ENCODE measurements at regions not wholly inside any gene's neighbourhood (a gene's known extent, or its start where the extent isn't known, plus 50 kb on each side); places are given as distances from the start of the nearest gene placed in this dataset.

DNA sequence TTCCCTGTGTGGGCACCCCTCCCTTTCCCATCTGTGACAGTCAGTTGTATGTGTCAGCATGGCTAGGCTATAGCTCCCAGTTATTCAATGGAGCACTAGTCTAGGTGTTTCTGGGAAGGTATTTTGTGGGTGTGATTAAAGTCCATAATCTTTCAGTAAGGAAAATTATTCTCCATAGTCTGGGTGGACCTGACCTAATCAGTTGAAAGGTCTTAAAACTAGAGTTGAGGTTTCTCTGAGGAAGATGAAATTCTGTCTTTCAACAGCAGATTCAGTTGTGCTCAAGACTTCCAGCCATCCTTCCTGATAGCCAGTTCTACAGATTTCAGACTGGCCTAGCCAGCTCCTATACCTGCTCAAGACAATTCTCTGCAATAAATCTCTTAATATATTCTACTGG, 284.6 kb upstream of the PROK2 start:
- POLR2A ChIA-PET (ENCODE audit: unreplicated experiment) = no interaction called here
- BruUV-seq (replicated peaks) = no TSS peak
- Histone ChIP-seq H3K27ac (no peak overlapping the region), H2AFZ (no peak overlapping the region), H3K4me2 (no peak overlapping the region), H3K9me2 (ENCODE audit: insufficient read depth) (no peaks in the 10 kb centered on the region), H3K27me3 (ENCODE audit: insufficient read depth, low read depth) (no peaks in the 10 kb centered on the region; the same call in 1 of the 2 replicates), H4K20me1 (ENCODE audit: insufficient read depth) (no peaks in the 10 kb centered on the region), H3K79me2 (ENCODE audit: low read depth) (no peaks in the 10 kb centered on the region), H3K36me3 (ENCODE audit: low read depth) (no peaks in the 10 kb centered on the region), H3K4me1 (replicated peaks; ENCODE audit: insufficient read depth) (no peaks in the 10 kb centered on the region), H3K4me3 (no peak overlapping the region), H3F3A (ENCODE audit: insufficient read depth, low read depth) (no peaks in the 10 kb centered on the region), H3K9me3 (ENCODE audit: insufficient read depth, low read depth) (no peaks in the 10 kb centered on the region)
- no peak for DNase-seq
- TF ChIP-seq EZH2 (IDR thresholded peaks at IDR 0.05; ENCODE audit: low read depth) = no peak
- TF ChIP-seq, protein P1, sequence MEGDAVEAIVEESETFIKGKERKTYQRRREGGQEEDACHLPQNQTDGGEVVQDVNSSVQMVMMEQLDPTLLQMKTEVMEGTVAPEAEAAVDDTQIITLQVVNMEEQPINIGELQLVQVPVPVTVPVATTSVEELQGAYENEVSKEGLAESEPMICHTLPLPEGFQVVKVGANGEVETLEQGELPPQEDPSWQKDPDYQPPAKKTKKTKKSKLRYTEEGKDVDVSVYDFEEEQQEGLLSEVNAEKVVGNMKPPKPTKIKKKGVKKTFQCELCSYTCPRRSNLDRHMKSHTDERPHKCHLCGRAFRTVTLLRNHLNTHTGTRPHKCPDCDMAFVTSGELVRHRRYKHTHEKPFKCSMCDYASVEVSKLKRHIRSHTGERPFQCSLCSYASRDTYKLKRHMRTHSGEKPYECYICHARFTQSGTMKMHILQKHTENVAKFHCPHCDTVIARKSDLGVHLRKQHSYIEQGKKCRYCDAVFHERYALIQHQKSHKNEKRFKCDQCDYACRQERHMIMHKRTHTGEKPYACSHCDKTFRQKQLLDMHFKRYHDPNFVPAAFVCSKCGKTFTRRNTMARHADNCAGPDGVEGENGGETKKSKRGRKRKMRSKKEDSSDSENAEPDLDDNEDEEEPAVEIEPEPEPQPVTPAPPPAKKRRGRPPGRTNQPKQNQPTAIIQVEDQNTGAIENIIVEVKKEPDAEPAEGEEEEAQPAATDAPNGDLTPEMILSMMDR (conservative IDR thresholded peaks at IDR 0.05) = no peak
- CTCF ChIA-PET = no interaction called here
- intact Hi-C loops (cut with micrococcal nuclease; ENCODE audit: unreplicated experiment) = no loop called here

DNA sequence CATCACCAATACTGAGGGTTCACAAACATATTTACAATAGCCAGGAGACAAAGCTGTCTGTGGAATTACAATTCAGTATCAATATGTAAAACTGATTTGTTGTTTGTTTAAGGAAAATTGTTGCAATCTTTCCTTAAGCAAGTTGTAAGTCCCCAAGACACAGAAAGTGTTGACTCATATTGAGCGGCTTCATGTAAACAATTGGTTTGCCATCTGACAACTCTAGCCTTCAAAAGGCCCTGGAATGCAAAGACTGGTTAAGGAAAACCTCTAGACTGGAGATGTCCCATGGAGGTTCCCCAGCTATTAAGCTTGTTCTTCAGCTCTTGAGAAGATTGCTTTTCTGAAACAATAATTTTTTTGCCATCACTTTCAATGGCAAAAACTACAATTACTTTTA, 283.7 kb upstream of the PROK2 start:
- BruUV-seq (replicated peaks) = no TSS peak
- H3K36me3 ChIP-seq (ENCODE audit: low read depth) = no peaks in the 10 kb centered on the region

DNA sequence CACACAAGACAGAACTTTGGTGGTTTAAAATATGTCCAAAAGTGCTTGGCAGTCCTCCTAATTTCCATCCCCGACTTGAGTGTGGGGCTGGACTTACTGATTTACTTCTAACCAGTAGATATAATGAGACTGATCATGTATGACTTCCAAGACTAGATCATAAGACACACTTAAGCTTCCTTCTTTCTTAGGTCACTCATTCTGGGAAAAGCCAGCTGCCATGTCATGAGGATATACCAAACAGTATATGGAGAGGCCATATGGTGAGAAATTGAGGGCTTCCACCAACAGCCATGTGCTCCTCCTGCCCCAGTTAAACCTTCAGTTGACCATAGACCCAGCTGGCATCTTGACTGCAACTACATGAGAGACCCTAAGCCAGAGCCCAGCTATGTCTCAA, 282.8 kb upstream of the PROK2 start:
- no peak for DNase-seq
- H3K4me3 ChIP-seq = no peak overlapping the region
- ChIA-PET CTCF (no interaction called here), POLR2A (ENCODE audit: unreplicated experiment) (no interaction called here)
- H3F3A ChIP-seq (ENCODE audit: insufficient read depth, low read depth) = no peaks in the 10 kb centered on the region
- no peak overlapping the region for H3K4me2 ChIP-seq
- no peaks in the 10 kb centered on the region for H3K9me2 ChIP-seq (ENCODE audit: insufficient read depth)
- H4K20me1 ChIP-seq (ENCODE audit: insufficient read depth) = no peaks in the 10 kb centered on the region
- H3K27ac ChIP-seq = no peak overlapping the region
- no peaks in the 10 kb centered on the region for H3K36me3 ChIP-seq (ENCODE audit: low read depth)
- intact Hi-C loops (cut with micrococcal nuclease; ENCODE audit: unreplicated experiment) = no loop called here
- H3K9me3 ChIP-seq (ENCODE audit: insufficient read depth, low read depth) = no peaks in the 10 kb centered on the region
- H3K79me2 ChIP-seq (ENCODE audit: low read depth) = no peaks in the 10 kb centered on the region
- no peaks in the 10 kb centered on the region; the same call in 1 of the 2 replicates for H3K27me3 ChIP-seq (ENCODE audit: insufficient read depth, low read depth)
- no TSS peak for BruUV-seq (replicated peaks)
- no peaks in the 10 kb centered on the region for H3K4me1 ChIP-seq (replicated peaks; ENCODE audit: insufficient read depth)
- TF ChIP-seq, protein P1 (conservative IDR thresholded peaks at IDR 0.05) = no peak
- TF ChIP-seq EZH2 (IDR thresholded peaks at IDR 0.05; ENCODE audit: low read depth) = no peak
- no peak overlapping the region for H2AFZ ChIP-seq

More for the DNA sequence above, 283.7 kb upstream of the PROK2 start:
- ChIA-PET POLR2A (ENCODE audit: unreplicated experiment) (no interaction called here), CTCF (no interaction called here)
- Histone ChIP-seq H3K4me3 (no peak overlapping the region), H2AFZ (no peak overlapping the region), H3K27me3 (ENCODE audit: insufficient read depth, low read depth) (no peaks in the 10 kb centered on the region; the same call in 1 of the 2 replicates), H3K4me1 (replicated peaks; ENCODE audit: insufficient read depth) (no peaks in the 10 kb centered on the region), H3F3A (ENCODE audit: insufficient read depth, low read depth) (no peaks in the 10 kb centered on the region), H3K9me3 (ENCODE audit: insufficient read depth, low read depth) (no peaks in the 10 kb centered on the region), H4K20me1 (ENCODE audit: insufficient read depth) (no peaks in the 10 kb centered on the region), H3K27ac (no peak overlapping the region), H3K9me2 (ENCODE audit: insufficient read depth) (no peaks in the 10 kb centered on the region), H3K79me2 (ENCODE audit: low read depth) (no peaks in the 10 kb centered on the region), H3K4me2 (no peak overlapping the region)
- intact Hi-C loops (cut with micrococcal nuclease; ENCODE audit: unreplicated experiment) = no loop called here
- no peak for TF ChIP-seq EZH2 (IDR thresholded peaks at IDR 0.05; ENCODE audit: low read depth)
- TF ChIP-seq, protein P1 (conservative IDR thresholded peaks at IDR 0.05) = no peak
- no peak for DNase-seq
